GM18502 (cell line): ENCODE measurements at regions not wholly inside any gene's neighbourhood (a gene's known extent, or its start where the extent isn't known, plus 50 kb on each side); places are given as distances from the start of the nearest gene placed in this dataset.

Experiments
- ATAC-seq: cut with Tn5 transposase; IDR thresholded peaks from one replicate; pipeline ENCODE4 v1.9.1; 2021; ENCODE audit warnings: mild to moderate bottlenecking; ENCODE audit not compliant: unreplicated experiment, poor library complexity

GRCh38 chr3:95048564-95048963 lies 985.7 kb downstream of the NSUN3 start:
- ATAC-seq = no peak

GRCh38 chr3:95049841-95050240 lies 987.0 kb downstream of the NSUN3 start:
- ATAC-seq = no peak

- no peak for ATAC-seq
Measured at GRCh38 chr3:95055288-95055687, 992.4 kb downstream of the NSUN3 start.

GRCh38 chr3:95082191-95082590 lies 1019.3 kb downstream of the NSUN3 start:
- no peak for ATAC-seq

GRCh38 chr3:95084738-95085137 lies 1021.9 kb downstream of the NSUN3 start:
- no peak for ATAC-seq

DNA sequence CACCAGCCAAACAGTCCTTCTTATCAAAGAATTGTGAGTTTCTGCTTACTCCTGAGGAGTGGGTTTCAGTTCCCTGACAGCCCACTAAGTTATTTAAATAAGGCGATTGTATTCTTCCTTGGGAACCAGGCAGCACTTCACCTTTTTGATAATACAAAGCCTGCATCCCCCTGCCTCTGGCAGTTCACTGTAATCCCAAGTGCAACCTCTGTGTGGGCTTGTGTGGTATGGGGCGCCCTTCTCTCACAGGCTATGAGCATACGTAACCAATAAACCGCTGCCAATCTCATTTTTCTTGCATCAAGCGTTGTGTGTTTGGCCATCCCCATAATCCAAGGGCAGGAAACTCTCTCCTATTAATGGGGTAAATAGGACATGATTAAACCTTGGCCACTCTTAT lies 1025.6 kb downstream of the NSUN3 start:
- no peak for ATAC-seq

DNA sequence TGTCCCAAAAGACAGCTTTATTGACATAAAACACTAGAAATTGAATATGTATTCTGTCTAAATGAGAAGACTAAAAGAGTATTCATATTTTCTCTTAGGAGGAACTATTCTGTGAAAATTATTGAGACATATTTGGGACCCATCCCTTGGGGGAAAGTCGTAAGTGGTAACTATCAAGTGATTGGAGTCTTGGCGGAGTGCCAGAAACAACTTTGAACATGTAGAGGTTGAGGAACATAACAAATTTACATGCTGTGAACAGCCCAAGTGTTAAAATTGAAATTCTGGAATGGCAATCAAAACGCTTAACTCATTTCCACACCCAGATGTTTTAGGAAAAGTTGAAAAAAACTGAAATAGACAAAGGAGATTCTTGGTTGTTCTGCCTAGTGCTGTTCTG lies 1034.6 kb downstream of the NSUN3 start:
- no peak for ATAC-seq

DNA sequence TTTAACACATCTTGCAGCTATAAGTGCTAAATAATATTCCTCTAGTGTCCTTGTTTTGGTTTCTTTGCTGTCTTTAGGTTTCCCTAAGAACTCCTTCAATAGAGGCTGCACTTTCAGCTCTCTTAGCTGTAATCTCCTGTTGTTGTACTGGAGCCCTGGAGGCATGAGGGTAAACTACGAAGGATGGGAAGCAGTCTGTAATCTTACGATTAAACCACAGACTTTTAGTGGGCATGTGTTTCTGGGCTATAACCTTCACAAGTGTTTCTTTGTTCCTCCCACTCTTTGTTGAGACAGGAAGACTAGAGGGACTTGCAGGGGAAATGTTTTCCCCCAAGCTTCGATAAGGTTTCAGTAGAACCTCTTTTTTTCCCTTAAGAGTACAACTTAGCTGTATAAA lies 1058.1 kb downstream of the NSUN3 start:
- no peak for ATAC-seq

- no peak for ATAC-seq
Measured at GRCh38 chr3:95123104-95123503, 1060.2 kb downstream of the NSUN3 start.

GRCh38 chr3:95134693-95135413 lies 1072.0 kb downstream of the NSUN3 start:
- ATAC-seq = no peak

DNA sequence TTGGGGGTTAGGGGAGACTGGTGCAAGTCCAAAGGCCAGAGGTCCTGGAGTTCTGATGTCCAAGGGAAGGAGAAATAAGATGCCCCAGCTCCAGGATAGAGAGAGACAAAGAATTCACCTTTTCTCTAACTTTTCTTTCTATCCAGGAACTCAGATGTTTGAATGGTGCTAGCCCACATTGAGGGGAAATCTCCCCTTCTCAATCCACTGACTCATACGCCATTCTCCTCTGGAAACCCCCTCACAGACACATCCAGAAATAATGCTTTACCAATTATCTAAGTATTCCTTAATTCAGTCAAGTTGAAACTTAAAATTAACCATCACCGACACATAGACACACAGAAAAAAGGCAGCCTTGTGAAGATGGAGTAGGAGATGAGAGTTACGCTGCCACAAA lies 1085.2 kb downstream of the NSUN3 start:
- no peak for ATAC-seq

DNA sequence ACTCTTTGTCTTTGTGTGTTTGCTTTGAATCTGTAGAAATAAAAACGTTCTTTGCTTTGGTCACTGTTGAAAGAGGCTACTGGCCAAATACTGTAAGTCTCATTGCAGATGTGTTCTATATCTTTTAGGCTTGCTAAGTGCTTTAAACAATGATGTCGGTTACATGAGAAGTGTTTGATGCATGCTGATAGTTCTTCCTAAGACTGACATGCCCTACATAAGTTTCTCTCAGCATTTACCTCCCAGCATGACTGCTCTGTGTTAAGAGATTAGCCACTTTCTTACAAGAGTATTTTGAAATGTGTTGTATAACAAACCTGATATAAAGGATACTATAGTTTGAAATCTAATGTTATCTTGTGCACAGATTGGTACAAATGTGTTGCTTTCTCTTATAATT lies 1088.7 kb downstream of the NSUN3 start:
- ATAC-seq = no peak

- ATAC-seq = no peak
Measured at GRCh38 chr3:95154766-95155165, 1091.9 kb downstream of the NSUN3 start.

GRCh38 chr3:95162794-95163193 lies 1099.9 kb downstream of the NSUN3 start:
- no peak for ATAC-seq

DNA sequence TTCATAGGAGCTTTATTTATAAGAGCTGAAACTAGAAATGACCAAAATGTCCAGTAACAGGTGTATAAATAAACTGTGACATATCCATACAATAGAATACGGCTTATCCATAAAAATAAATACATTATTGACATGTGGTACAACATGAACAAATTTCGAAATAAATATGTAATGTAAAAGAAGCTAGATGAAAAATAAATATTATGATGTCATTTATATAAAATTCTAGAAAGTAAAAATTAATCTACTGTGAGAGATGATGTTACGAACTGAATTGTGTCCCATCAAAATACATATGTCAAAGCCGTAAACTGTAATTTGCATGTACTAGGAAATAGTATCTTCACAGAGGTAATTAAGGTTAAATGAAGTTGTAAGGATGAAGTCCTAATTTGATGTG lies 1104.9 kb downstream of the NSUN3 start:
- ATAC-seq = no peak

- no peak for ATAC-seq
Measured at GRCh38 chr3:95168526-95168925, 1105.7 kb downstream of the NSUN3 start.

GRCh38 chr3:95172164-95172943 lies 1109.5 kb downstream of the NSUN3 start:
- no peak for ATAC-seq

DNA sequence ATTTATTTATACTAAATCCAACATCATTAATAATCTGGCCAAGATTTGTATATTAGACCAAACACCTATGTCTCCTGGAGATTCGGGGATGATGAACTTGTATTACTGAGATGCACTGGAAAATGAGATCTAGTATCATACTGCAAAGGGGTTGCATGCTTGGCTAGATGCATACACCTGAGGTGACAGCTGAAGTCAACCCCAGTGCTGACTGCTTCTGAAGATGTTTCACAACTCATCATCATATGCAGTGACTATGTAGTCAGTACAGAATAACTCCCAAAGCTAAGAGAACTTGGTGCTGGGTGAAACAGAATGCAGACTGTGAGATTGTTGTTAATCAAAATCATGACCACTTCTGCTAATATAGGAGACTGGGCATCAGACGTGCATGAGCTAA lies 1114.2 kb downstream of the NSUN3 start:
- ATAC-seq = no peak

- no peak for ATAC-seq
Measured at GRCh38 chr3:95184038-95184437, 1121.2 kb downstream of the NSUN3 start.

GRCh38 chr3:95189348-95189747 lies 1126.5 kb downstream of the NSUN3 start:
- ATAC-seq = no peak

GRCh38 chr3:95197661-95198060 lies 1134.8 kb downstream of the NSUN3 start:
- ATAC-seq = no peak

DNA sequence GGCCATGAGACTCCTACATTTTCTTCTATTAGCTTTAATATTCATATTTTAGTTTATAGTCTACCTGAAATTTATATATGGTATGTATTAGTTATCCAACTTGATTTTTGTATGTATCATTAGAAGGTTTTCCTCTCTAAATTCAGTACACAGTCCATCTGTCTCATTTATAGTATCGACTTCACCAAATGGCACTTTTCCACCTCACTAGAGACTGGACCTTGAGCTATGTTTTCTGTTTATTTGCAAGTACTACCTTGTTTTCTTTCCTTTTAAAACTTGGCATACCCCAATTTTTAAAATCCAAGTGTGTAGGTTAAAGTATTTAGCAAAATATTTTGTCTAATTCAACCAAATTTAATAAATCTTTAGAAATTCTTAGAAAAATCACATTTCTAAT lies 1137.5 kb downstream of the NSUN3 start:
- no peak for ATAC-seq
